ENCODE measurements at regions not wholly inside any gene's neighbourhood (a gene's known extent, or its start where the extent isn't known, plus 50 kb on each side); places are given as distances from the start of the nearest gene placed in this dataset.

GRCh38 chr1:29584362-29584761 lies 348.0 kb downstream of the PTPRU start:
- no peak for TF ChIP-seq POLR2A (IDR thresholded peaks at IDR 0.05; ENCODE audit: low read depth, low read length)
- no peak for TF ChIP-seq POLR2AphosphoS5 (IDR thresholded peaks at IDR 0.05; ENCODE audit: low read depth, low read length)
- TF ChIP-seq TAF1 (IDR thresholded peaks at IDR 0.05; ENCODE audit: borderline replicate concordance, low read depth, low read length) = no peak
